Lower lobe of right lung (tissue), 2 donors: ENCODE measurements at regions not wholly inside any gene's neighbourhood (a gene's known extent, or its start where the extent isn't known, plus 50 kb on each side); places are given as distances from the start of the nearest gene placed in this dataset.
"Not testable (repeated sequence)": the region's sequence is repeated elsewhere in the genome, so short reads cannot be mapped to it uniquely, and the experiment has no call there.

Experiments used
- ATAC-seq, 2 donors: fragments of 200-7000 bp; cut with Tn5 transposase; one replicate each; pipeline ENCODE4 v1.9.1; 2020 to 2022; ENCODE audit warnings: mild to moderate bottlenecking in 2 of 2, moderate library complexity in 2 of 2
- DNase-seq: peaks from one replicate; pipeline ENCODE4 v3.0.0-alpha.2; 2020
- H3K27ac ChIP-seq: fragments of 200-600 bp; one replicate; pipeline ENCODE4 v1.8.0; 2022
- H3K27me3 ChIP-seq: fragments of 200-600 bp; one replicate; pipeline ENCODE4 v1.8.0; 2022; ENCODE audit warnings: low read depth
- H3K36me3 ChIP-seq: fragments of 200-600 bp; one replicate; pipeline ENCODE4 v1.8.0; 2022; ENCODE audit warnings: mild to moderate bottlenecking
- H3K4me1 ChIP-seq: fragments of 200-600 bp; one replicate; pipeline ENCODE4 v1.8.0; 2022
- H3K4me3 ChIP-seq: fragments of 200-600 bp; one replicate; pipeline ENCODE4 v1.8.0; 2022; ENCODE audit warnings: mild to moderate bottlenecking
- H3K9me3 ChIP-seq: fragments of 200-600 bp; one replicate; pipeline ENCODE4 v1.8.0; 2022
- intact Hi-C: fragments of 100-400 bp; cut with DNase I; formaldehyde crosslinking; loops from one replicate; pipeline ENCODE4 v1.11.0; 2022
- TF ChIP-seq, protein P1 (sequence below): fragments of 200-600 bp; IDR thresholded peaks from one replicate; pipeline ENCODE4 v1.8.0; 2022; ENCODE audit warnings: antibody characterized with exemption, mild to moderate bottlenecking
- donor health status: DM: no; HTN: yes; CAD: no; lungs with severe emphysema.

GRCh38 chr21:38112219-38112789, 144.5 kb upstream of the KCNJ15 start:
- no peak for ATAC-seq
- intact Hi-C loops: no loop called here

DNA sequence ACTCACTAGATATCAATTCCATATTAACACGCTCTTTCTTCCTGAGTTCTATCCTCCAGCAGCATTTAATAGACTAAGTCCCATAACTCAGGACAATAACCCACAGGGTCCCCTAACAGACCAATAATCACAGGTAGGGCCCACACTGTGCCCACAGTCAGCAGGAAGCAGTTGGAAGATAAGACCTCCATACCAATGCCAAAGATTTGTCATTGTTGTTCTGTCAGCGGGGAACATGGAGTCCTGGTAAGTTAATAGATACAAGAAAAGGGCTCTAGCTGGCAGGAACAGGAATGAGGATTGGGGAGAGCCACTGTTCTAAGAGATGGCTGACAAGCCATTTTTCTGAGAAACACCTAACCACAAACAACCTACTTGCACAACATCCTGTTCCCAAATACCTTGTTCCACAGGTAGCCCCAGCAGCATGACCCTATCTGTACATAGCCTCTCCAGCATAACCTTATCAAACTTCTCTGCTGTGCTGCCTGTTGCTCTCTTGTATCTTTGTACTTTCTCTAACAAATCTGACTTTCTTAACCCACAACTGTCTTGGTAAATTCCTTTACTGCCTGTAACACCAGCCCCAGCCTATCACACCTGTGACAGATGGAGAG, 142.0 kb upstream of the KCNJ15 start:
- no peak for ATAC-seq
- TF ChIP-seq, protein P1, sequence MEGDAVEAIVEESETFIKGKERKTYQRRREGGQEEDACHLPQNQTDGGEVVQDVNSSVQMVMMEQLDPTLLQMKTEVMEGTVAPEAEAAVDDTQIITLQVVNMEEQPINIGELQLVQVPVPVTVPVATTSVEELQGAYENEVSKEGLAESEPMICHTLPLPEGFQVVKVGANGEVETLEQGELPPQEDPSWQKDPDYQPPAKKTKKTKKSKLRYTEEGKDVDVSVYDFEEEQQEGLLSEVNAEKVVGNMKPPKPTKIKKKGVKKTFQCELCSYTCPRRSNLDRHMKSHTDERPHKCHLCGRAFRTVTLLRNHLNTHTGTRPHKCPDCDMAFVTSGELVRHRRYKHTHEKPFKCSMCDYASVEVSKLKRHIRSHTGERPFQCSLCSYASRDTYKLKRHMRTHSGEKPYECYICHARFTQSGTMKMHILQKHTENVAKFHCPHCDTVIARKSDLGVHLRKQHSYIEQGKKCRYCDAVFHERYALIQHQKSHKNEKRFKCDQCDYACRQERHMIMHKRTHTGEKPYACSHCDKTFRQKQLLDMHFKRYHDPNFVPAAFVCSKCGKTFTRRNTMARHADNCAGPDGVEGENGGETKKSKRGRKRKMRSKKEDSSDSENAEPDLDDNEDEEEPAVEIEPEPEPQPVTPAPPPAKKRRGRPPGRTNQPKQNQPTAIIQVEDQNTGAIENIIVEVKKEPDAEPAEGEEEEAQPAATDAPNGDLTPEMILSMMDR: no peak
- Histone ChIP-seq H3K27ac (no peak overlapping the region), H3K27me3 (no peaks in the 10 kb centered on the region), H3K4me1 (no peaks in the 10 kb centered on the region), H3K36me3 (no peaks in the 10 kb centered on the region), H3K4me3 (no peak overlapping the region), H3K9me3 (no peaks in the 10 kb centered on the region)
- intact Hi-C loops: no loop called here
- no peak for DNase-seq

More at GRCh38 chr21:38112219-38112789, 144.5 kb upstream of the KCNJ15 start:
- Histone ChIP-seq H3K27me3 (no peaks in the 10 kb centered on the region), H3K4me3 (no peak overlapping the region), H3K36me3 (no peaks in the 10 kb centered on the region), H3K27ac (no peak overlapping the region), H3K4me1 (no peaks in the 10 kb centered on the region), H3K9me3 (no peaks in the 10 kb centered on the region)
- TF ChIP-seq, protein P1: no peak
- no peak for DNase-seq

- no peak overlapping the region for H3K4me3 ChIP-seq
- TF ChIP-seq, protein P1: no peak
- no peak for ATAC-seq
- no peaks in the 10 kb centered on the region for H3K27me3 ChIP-seq
- H3K36me3 ChIP-seq: no peaks in the 10 kb centered on the region
- no peak overlapping the region for H3K27ac ChIP-seq
- H3K9me3 ChIP-seq: no peaks in the 10 kb centered on the region
- H3K4me1 ChIP-seq: no peaks in the 10 kb centered on the region
- DNase-seq: no peak
- intact Hi-C loops: no loop called here
Observed at GRCh38 chr21:38115870-38116269, 140.9 kb upstream of the KCNJ15 start.

- no peak for DNase-seq
- TF ChIP-seq, protein P1: no peak
- no peak overlapping the region for H3K4me3 ChIP-seq
- H3K27ac ChIP-seq: no peak overlapping the region
- no peaks in the 10 kb centered on the region for H3K9me3 ChIP-seq
- intact Hi-C loops: no loop called here
- no peaks in the 10 kb centered on the region for H3K27me3 ChIP-seq
- ATAC-seq: no peak
- H3K4me1 ChIP-seq: no peaks in the 10 kb centered on the region
- no peaks in the 10 kb centered on the region for H3K36me3 ChIP-seq
Observed at GRCh38 chr21:38119793-38120192, 137.0 kb upstream of the KCNJ15 start.

GRCh38 chr21:38120679-38120983, 136.2 kb upstream of the KCNJ15 start:
- H3K36me3 ChIP-seq, DNase-seq, intact Hi-C loops: not testable (repeated sequence)

DNA sequence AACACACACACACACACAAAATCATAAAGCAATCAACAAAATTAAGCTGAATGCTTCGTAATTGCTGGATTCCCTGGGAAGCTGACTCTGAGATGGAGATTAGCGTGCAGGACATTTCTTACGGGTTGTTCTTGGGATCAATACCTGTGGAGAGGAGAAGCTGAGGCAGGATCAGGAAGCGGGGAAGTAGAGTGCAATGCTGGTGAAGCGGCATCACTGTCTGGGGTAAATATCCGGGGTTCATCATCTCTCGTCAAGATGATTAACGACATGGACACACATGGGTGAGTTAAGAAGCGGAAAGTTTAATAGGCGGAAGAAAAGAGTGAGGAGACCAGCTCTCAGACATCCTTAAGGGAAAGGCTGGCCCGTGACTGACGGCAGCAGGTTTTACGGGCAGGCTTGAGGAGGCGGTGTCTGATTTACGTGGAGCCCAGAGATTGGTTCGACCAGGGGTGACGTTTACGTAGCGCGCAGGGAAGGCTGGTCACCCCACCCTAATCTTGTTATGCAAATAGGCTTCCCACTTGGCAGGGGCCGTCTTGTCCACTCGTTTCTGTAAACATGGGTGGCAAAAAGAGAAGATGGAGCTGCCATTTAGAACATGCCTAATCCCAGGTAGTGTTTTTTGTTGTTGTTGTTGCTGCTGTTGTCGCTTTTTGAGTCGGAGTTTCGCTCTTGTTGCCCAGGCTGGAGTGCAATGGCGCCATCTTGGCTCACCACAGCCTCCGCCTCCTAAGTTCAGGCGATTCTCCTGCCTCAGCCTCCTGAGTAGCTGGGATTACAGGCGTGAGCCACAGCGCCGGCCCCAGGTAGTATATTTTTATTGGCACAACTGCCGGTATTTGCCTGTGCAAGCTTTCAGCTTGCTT, 135.6 kb upstream of the KCNJ15 start:
- no peaks in the 10 kb centered on the region for H3K9me3 ChIP-seq
- no peaks in the 10 kb centered on the region for H3K27me3 ChIP-seq
- DNase-seq: no peak
- no peak overlapping the region for H3K27ac ChIP-seq
- H3K4me1 ChIP-seq: no peaks in the 10 kb centered on the region
- no peak for ATAC-seq
- intact Hi-C loops: no loop called here
- H3K36me3 ChIP-seq: no peaks in the 10 kb centered on the region
- H3K4me3 ChIP-seq: no peak overlapping the region
- TF ChIP-seq, protein P1: no peak

More at GRCh38 chr21:38120679-38120983, 136.2 kb upstream of the KCNJ15 start:
- not testable (repeated sequence) for H3K9me3 ChIP-seq, H3K27me3 ChIP-seq, H3K27ac ChIP-seq, H3K4me3 ChIP-seq, H3K4me1 ChIP-seq, ATAC-seq
